B cell (primary cell): ENCODE measurements at regions not wholly inside any gene's neighbourhood (a gene's known extent, or its start where the extent isn't known, plus 50 kb on each side); places are given as distances from the start of the nearest gene placed in this dataset.

ENCODE experiments used
- ATAC-seq: fragments of 200-7000 bp; cut with Tn5 transposase; one replicate; pipeline ENCODE4 v1.10.0; 2021; ENCODE audit warnings: low read depth, mild to moderate bottlenecking, moderate number of reproducible peaks, moderate library complexity
- CTCF ChIA-PET: fragments of 350-600 bp; sonication (Branson Sonifier 250); formaldehyde crosslinking; loops from one replicate; lab custom pipeline; 2021; ENCODE audit warnings: antibody characterized with exemption, inconsistent platforms; lab: Charles Lee
- POLR2A ChIA-PET: fragments of 350-600 bp; sonication (Branson Sonifier 250); formaldehyde crosslinking; loops from one replicate; lab custom pipeline; 2021; ENCODE audit warnings: antibody characterized with exemption; lab: Charles Lee
- DNase-seq: peaks from one replicate; pipeline ENCODE4 v3.0.0; 2013
- H2AFZ ChIP-seq: 2 replicates; pipeline ENCODE4 v1.6.1; 2012; ENCODE audit warnings: mild to moderate bottlenecking, low read depth, low read length; ENCODE audit not compliant: insufficient read depth, poor library complexity, severe bottlenecking
- H3K27ac ChIP-seq, 2 donors: 1 replicate in 1 of 2; 2 replicates in 1 of 2; pipeline ENCODE4 v1.5.1; 2012 to 2013; ENCODE audit warnings: low read length in 2 of 2, mild to moderate bottlenecking in 2 of 2, moderate library complexity in 1 of 2
- H3K27me3 ChIP-seq, 4 experiments: fragments of 200-600 bp in 1 of 4; sonication (generic) in 1 of 4; replicated peaks in 1 of 4; 1 replicate in 2 of 4; 2 replicates in 2 of 4; pipeline versions ENCODE4 v1.6.1 to v1.7.0; 2013 to 2016; ENCODE audit warnings: low read length in 3 of 4, mild to moderate bottlenecking in 2 of 4, mixed read lengths in 1 of 4, moderate library complexity in 1 of 4; ENCODE audit not compliant: insufficient read depth in 4 of 4, control insufficient read depth in 3 of 4; ENCODE audit errors: control extremely low read depth in 1 of 4
- H3K36me3 ChIP-seq, 2 experiments: replicated peaks in 1 of 2; 1 replicate in 1 of 2; 2 replicates in 1 of 2; pipeline versions ENCODE4 v1.6.1 to v1.7.1; 2013; ENCODE audit warnings: low read length in 1 of 2; ENCODE audit not compliant: insufficient read depth in 2 of 2, control insufficient read depth in 1 of 2; ENCODE audit errors: control extremely low read depth in 1 of 2, extremely low read depth in 1 of 2
- H3K4me1 ChIP-seq, 2 donors: fragments of 200-600 bp in 1 of 2; sonication (generic) in 1 of 2; 1 replicate in 1 of 2; 2 replicates in 1 of 2; pipeline versions ENCODE4 v1.5.1 to v1.6.1; 2013 to 2017; ENCODE audit warnings: low read length in 2 of 2; ENCODE audit not compliant: control insufficient read depth in 2 of 2, insufficient read depth in 2 of 2
- H3K4me2 ChIP-seq: replicated peaks from 2 replicates; pipeline ENCODE3; 2012; ENCODE audit warnings: mild to moderate bottlenecking, low read depth, low read length; ENCODE audit not compliant: poor library complexity, severe bottlenecking
- H3K4me3 ChIP-seq, 5 experiments: fragments of 200-600 bp in 1 of 5; sonication (generic) in 1 of 5; 1 replicate in 3 of 5; 2 replicates in 2 of 5; pipeline versions ENCODE4 v1.5.1 to v1.7.0; 2011 to 2016; ENCODE audit warnings: low read length in 4 of 5, mild to moderate bottlenecking in 4 of 5, low read depth in 2 of 5, control low read depth in 1 of 5, moderate library complexity in 1 of 5; ENCODE audit not compliant: insufficient read depth in 1 of 5; ENCODE audit errors: control extremely low read depth in 1 of 5, extremely low read depth in 1 of 5
- H3K79me2 ChIP-seq: fragments of 200-600 bp; sonication (generic); one replicate; pipeline ENCODE4 v1.6.0; 2016; ENCODE audit warnings: low read length; ENCODE audit not compliant: control insufficient read depth, insufficient read depth
- H3K9ac ChIP-seq: fragments of 200-600 bp; sonication (generic); 2 replicates; pipeline ENCODE4 v1.6.1; 2017; ENCODE audit warnings: mild to moderate bottlenecking, low read length, moderate library complexity
- H3K9me3 ChIP-seq, 3 donors: one replicate each; pipeline versions ENCODE4 v1.6.1 to v1.7.1; 2013; ENCODE audit warnings: low read length in 2 of 3; ENCODE audit not compliant: control insufficient read depth in 2 of 3, insufficient read depth in 1 of 3; ENCODE audit errors: control extremely low read depth in 1 of 3
- H4K20me1 ChIP-seq: 2 replicates; pipeline ENCODE4 v1.6.0; 2012; ENCODE audit warnings: mild to moderate bottlenecking, low read length; ENCODE audit not compliant: insufficient read depth, control insufficient read depth, poor library complexity, severe bottlenecking
- H3K27ac Mint-ChIP-seq: one replicate; pipeline ENCODE4 v1.8.0; 2021; ENCODE audit warnings: mixed read lengths
- H3K27me3 Mint-ChIP-seq: one replicate; pipeline ENCODE4 v1.8.0; 2021; ENCODE audit warnings: mixed read lengths
- H3K4me1 Mint-ChIP-seq: one replicate; pipeline ENCODE4 v1.8.0; 2021; ENCODE audit warnings: mixed read lengths
- H3K4me3 Mint-ChIP-seq: one replicate; pipeline ENCODE4 v1.8.0; 2021; ENCODE audit warnings: mixed read lengths
- H3K9me3 Mint-ChIP-seq: one replicate; pipeline ENCODE4 v1.8.0; 2022; ENCODE audit warnings: mixed read lengths; ENCODE audit not compliant: insufficient read depth
- CTCF ChIP-seq: fragments of 200-600 bp; IDR thresholded peaks from one replicate; pipeline ENCODE4 v1.8.0; 2022; ENCODE audit warnings: antibody characterized with exemption, mild to moderate bottlenecking
- EZH2 ChIP-seq: IDR thresholded peaks from 2 replicates; pipeline ENCODE4 v1.6.1; 2012; ENCODE audit warnings: borderline replicate concordance, low read depth, mild to moderate bottlenecking, moderate library complexity, low read length; ENCODE audit not compliant: insufficient read depth, poor library complexity, severe bottlenecking
- WGBS: methylation state at CpG from one replicate; pipeline ENCODE4 v1.1.5; 2013; ENCODE audit warnings: missing lambda C conversion rate; ENCODE audit not compliant: insufficient coverage; 5-methylcytosine and 5-hydroxymethylcytosine counted together
- intact Hi-C: fragments of 100-400 bp; cut with micrococcal nuclease; formaldehyde crosslinking; loops from one replicate; pipeline ENCODE4 v1.10.0; 2022

GRCh38 chr20:20931632-20932031 lies 174.5 kb downstream of the LINC00237 start:
- no peaks in the 10 kb centered on the region for H3K27me3 ChIP-seq
- POLR2A ChIA-PET = no interaction called here
- no peak overlapping the region for H3K27ac Mint-ChIP-seq
- H3K27ac ChIP-seq = no peak overlapping the region
- no peak overlapping the region for H3K4me3 Mint-ChIP-seq
- no peak overlapping the region for H3K9ac ChIP-seq
- H4K20me1 ChIP-seq = no peaks in the 10 kb centered on the region
- no peaks in the 10 kb centered on the region for H3K9me3 Mint-ChIP-seq
- no peaks in the 10 kb centered on the region for H3K36me3 ChIP-seq
- CTCF ChIA-PET = no interaction called here
- peaks cover 0 to 4% (median 0%) of the 10 kb centered on the region in 3 donors for H3K9me3 ChIP-seq
- no peak overlapping the region for H2AFZ ChIP-seq
- H3K4me2 ChIP-seq = no peak overlapping the region
- peaks cover 11% of the 10 kb centered on the region for H3K27me3 Mint-ChIP-seq
- TF ChIP-seq EZH2 = no peak
- no peak for TF ChIP-seq CTCF
- H3K4me3 ChIP-seq = no peak overlapping the region
- ATAC-seq (no peak), DNase-seq (no peak)
- intact Hi-C loops = no loop called here
- no peaks in the 10 kb centered on the region for H3K79me2 ChIP-seq
- H3K4me1 ChIP-seq = no peaks in the 10 kb centered on the region
- H3K4me1 Mint-ChIP-seq = no peaks in the 10 kb centered on the region
- WGBS = 90% methylated on average over 2 of the region's 3 CpGs

GRCh38 chr20:20931024-20931423 lies 175.1 kb downstream of the LINC00237 start:
- ATAC-seq (no peak), DNase-seq (no peak)
- H3K9ac ChIP-seq = no peak overlapping the region
- Mint-ChIP-seq H3K4me1 (no peaks in the 10 kb centered on the region), H3K27ac (no peak overlapping the region), H3K4me3 (no peak overlapping the region), H3K9me3 (no peaks in the 10 kb centered on the region), H3K27me3 (peaks cover 11% of the 10 kb centered on the region)
- ChIA-PET POLR2A (no interaction called here), CTCF (no interaction called here)
- H3K27me3 ChIP-seq = no peaks in the 10 kb centered on the region
- no peak overlapping the region for H3K27ac ChIP-seq
- no peaks in the 10 kb centered on the region for H3K79me2 ChIP-seq
- no peaks in the 10 kb centered on the region for H3K36me3 ChIP-seq
- no CpG with 5 or more reads among the region's 3 CpGs for WGBS
- intact Hi-C loops = no loop called here
- H4K20me1 ChIP-seq = no peaks in the 10 kb centered on the region
- H3K4me2 ChIP-seq = no peak overlapping the region
- TF ChIP-seq EZH2 = no peak
- no peak for TF ChIP-seq CTCF
- H3K4me3 ChIP-seq = no peak overlapping the region
- no peaks in the 10 kb centered on the region for H3K4me1 ChIP-seq
- no peak overlapping the region for H2AFZ ChIP-seq
- peaks cover 0 to 7% (median 0%) of the 10 kb centered on the region in 3 donors for H3K9me3 ChIP-seq
